Vagina (tissue), 2 donors: ENCODE measurements at regions not wholly inside any gene's neighbourhood (a gene's known extent, or its start where the extent isn't known, plus 50 kb on each side); places are given as distances from the start of the nearest gene placed in this dataset.

Experiments used
- DNase-seq, 2 donors: peaks; one replicate each; pipeline ENCODE4 v3.0.0-alpha.2; 2017; ENCODE audit errors: extremely low spot score in 2 of 2
- H3K27ac ChIP-seq: fragments of 200-600 bp; sonication (generic); one replicate; pipeline ENCODE4 v1.5.1; 2019
- H3K27me3 ChIP-seq: fragments of 200-600 bp; sonication (generic); one replicate; pipeline ENCODE4 v1.5.1; 2019
- H3K36me3 ChIP-seq, 2 donors: fragments of 200-600 bp; sonication (generic); one replicate each; pipeline ENCODE4 v1.5.1; 2017 to 2019
- H3K4me1 ChIP-seq: fragments of 200-600 bp; sonication (generic); one replicate; pipeline ENCODE4 v1.5.1; 2019
- H3K4me3 ChIP-seq, 2 donors: fragments of 200-600 bp; sonication (generic); 1 replicate in 1 of 2; 2 replicates in 1 of 2; pipeline ENCODE4 v1.5.1; 2016 to 2019
- H3K9me3 ChIP-seq: fragments of 200-600 bp; sonication (generic); one replicate; pipeline ENCODE4 v1.5.1; 2019
- CTCF ChIP-seq, 3 experiments: fragments of 450-650 bp in 2 of 3; fragments of 200-600 bp in 1 of 3; sonication (generic) in 1 of 3; IDR thresholded peaks; one replicate each; pipeline ENCODE4 v1.5.1; 2017 to 2019; ENCODE audit warnings: antibody characterized with exemption in 3 of 3, mild to moderate bottlenecking in 2 of 3, moderate library complexity in 2 of 3
- POLR2A ChIP-seq, 2 donors: fragments of 450-650 bp; IDR thresholded peaks; one replicate each; pipeline ENCODE4 v1.6.1; 2017; ENCODE audit warnings: antibody characterized with exemption in 2 of 2, mild to moderate bottlenecking in 2 of 2, moderate library complexity in 2 of 2
- POLR2AphosphoS5 ChIP-seq, 2 donors: sonication (generic); formaldehyde crosslinking; IDR thresholded peaks; one replicate each; pipeline ENCODE4 v1.9.0; 2017; ENCODE audit warnings: antibody characterized with exemption in 2 of 2, mild to moderate bottlenecking in 2 of 2, low read depth in 1 of 2; ENCODE audit not compliant: insufficient read depth in 1 of 2
- intact Hi-C: fragments of 100-400 bp; cut with DNase I; formaldehyde crosslinking; loops from one replicate; pipeline ENCODE4 v1.15.1; 2023

DNA sequence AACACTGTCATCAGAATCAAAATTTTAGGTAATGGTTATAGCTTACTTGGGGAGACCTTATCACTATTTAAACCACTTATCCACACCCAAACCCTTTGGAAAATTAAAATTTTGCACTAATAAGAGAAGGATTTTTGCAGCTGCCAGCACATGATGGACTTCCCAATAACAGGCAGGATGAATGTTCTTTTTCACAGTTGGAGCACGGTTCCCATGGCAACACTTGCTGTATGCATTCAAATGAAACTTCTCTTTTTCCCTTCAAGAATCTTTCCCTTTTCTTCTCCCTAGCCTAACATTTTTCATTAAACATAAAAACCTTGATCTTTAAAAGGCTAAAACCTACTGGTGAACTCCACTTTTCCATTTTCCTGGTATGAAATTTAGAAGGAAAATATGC is 768.2 kb downstream of the KCTD8 start:
- TF ChIP-seq POLR2AphosphoS5 (IDR thresholded peaks at IDR 0.05; ENCODE audit: insufficient read depth in 1 of 2, low read depth in 1 of 2) = no peak
- no peaks in the 10 kb centered on the region for H3K27me3 ChIP-seq
- H3K4me3 ChIP-seq = no peak overlapping the region
- no peaks in the 10 kb centered on the region for H3K9me3 ChIP-seq
- H3K27ac ChIP-seq = no peak overlapping the region
- no peaks in the 10 kb centered on the region for H3K4me1 ChIP-seq
- no peak for DNase-seq
- intact Hi-C loops = no loop called here
- H3K36me3 ChIP-seq = no peaks in the 10 kb centered on the region

GRCh38 chr4:43682551-43682950 is 766.1 kb downstream of the KCTD8 start:
- H3K9me3 ChIP-seq = no peaks in the 10 kb centered on the region
- H3K27ac ChIP-seq = no peak overlapping the region
- no peaks in the 10 kb centered on the region for H3K27me3 ChIP-seq
- H3K36me3 ChIP-seq = no peaks in the 10 kb centered on the region
- intact Hi-C loops = no loop called here
- no peak for DNase-seq
- no peaks in the 10 kb centered on the region for H3K4me1 ChIP-seq
- H3K4me3 ChIP-seq = no peak overlapping the region
- no peak for TF ChIP-seq CTCF (IDR thresholded peaks at IDR 0.05)
- TF ChIP-seq POLR2A (IDR thresholded peaks at IDR 0.05) = no peak
- no peak for TF ChIP-seq POLR2AphosphoS5 (IDR thresholded peaks at IDR 0.05; ENCODE audit: insufficient read depth in 1 of 2, low read depth in 1 of 2)

- no peaks in the 10 kb centered on the region for H3K9me3 ChIP-seq
These were observed 758.5 kb downstream of the KCTD8 start for GRCh38 chr4:43690116-43690515.

DNA sequence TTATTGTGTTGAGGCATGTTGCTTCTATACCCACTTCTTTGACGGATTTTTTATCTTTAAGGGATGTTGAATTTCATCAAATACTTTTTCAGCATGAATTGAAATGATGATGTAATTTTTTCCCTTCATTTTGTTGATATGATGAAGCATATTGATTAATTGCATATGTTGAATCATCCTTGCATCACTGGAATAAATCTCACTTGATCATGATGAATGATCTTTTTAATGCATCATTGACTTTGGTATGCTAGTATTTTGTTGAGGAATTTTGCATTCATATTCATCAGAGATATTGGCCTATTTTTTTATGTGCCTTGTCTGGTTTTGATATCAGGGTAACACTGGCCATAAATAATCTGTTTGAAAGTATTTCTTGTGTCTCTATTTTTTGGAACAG is 754.7 kb downstream of the KCTD8 start:
- no peaks in the 10 kb centered on the region for H3K4me1 ChIP-seq

More at GRCh38 chr4:43690116-43690515, 758.5 kb downstream of the KCTD8 start:
- H3K27me3 ChIP-seq = no peaks in the 10 kb centered on the region
- H3K4me1 ChIP-seq = no peaks in the 10 kb centered on the region
- no peak overlapping the region for H3K4me3 ChIP-seq
- intact Hi-C loops = no loop called here
- H3K27ac ChIP-seq = no peak overlapping the region
- DNase-seq = no peak
- TF ChIP-seq POLR2AphosphoS5 (IDR thresholded peaks at IDR 0.05; ENCODE audit: insufficient read depth in 1 of 2, low read depth in 1 of 2) = no peak
- TF ChIP-seq CTCF (IDR thresholded peaks at IDR 0.05) = no peak
- no peak for TF ChIP-seq POLR2A (IDR thresholded peaks at IDR 0.05)
- H3K36me3 ChIP-seq = no peaks in the 10 kb centered on the region

DNA sequence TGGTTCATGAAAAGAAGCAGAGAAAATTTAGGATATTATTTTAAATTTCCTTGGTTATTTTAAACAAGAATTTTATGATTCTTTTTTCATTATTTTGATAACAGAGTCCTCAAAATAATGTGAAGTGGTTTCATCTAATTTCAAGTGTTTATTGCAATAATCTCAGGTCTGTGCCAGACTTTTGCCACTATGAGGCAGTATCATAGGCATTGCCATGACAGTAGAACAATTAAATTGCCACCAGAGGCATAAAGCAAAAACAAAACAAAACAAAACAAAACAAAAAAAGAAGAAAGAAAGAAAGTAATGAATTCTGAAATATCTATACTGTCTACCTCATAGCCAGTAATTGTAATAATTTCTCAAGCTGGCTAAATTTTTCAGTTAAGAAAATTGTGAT is 739.2 kb downstream of the KCTD8 start:
- Histone ChIP-seq H3K9me3 (no peaks in the 10 kb centered on the region), H3K27ac (no peak overlapping the region), H3K4me1 (no peaks in the 10 kb centered on the region), H3K27me3 (no peaks in the 10 kb centered on the region), H3K36me3 (no peaks in the 10 kb centered on the region), H3K4me3 (no peak overlapping the region)
- no peak for DNase-seq
- TF ChIP-seq POLR2A (IDR thresholded peaks at IDR 0.05) (no peak), POLR2AphosphoS5 (IDR thresholded peaks at IDR 0.05; ENCODE audit: insufficient read depth in 1 of 2, low read depth in 1 of 2) (no peak), CTCF (IDR thresholded peaks at IDR 0.05) (no peak)
- intact Hi-C loops = no loop called here

More for the DNA sequence above, 754.7 kb downstream of the KCTD8 start:
- H3K27ac ChIP-seq = no peak overlapping the region
- DNase-seq = no peak
- intact Hi-C loops = no loop called here
- no peaks in the 10 kb centered on the region for H3K9me3 ChIP-seq
- no peaks in the 10 kb centered on the region for H3K27me3 ChIP-seq
- H3K4me3 ChIP-seq = no peak overlapping the region
- no peak for TF ChIP-seq CTCF (IDR thresholded peaks at IDR 0.05)
- TF ChIP-seq POLR2A (IDR thresholded peaks at IDR 0.05) = no peak
- no peak for TF ChIP-seq POLR2AphosphoS5 (IDR thresholded peaks at IDR 0.05; ENCODE audit: insufficient read depth in 1 of 2, low read depth in 1 of 2)
- no peaks in the 10 kb centered on the region for H3K36me3 ChIP-seq
